ENCODE measurements at regions not wholly inside any gene's neighbourhood (a gene's known extent, or its start where the extent isn't known, plus 50 kb on each side); places are given as distances from the start of the nearest gene placed in this dataset.
"Not testable (repeated sequence)": the region's sequence is repeated elsewhere in the genome, so short reads cannot be mapped to it uniquely, and the experiment has no call there.

- no peak for DNase-seq (ENCODE audit: low read depth, low spot score)
- H3K4me3 ChIP-seq (ENCODE audit: low read length) = no peak overlapping the region
Measured at GRCh38 chr10:124253006-124253405, 159.6 kb upstream of the CHST15 start.

- no peak for DNase-seq (ENCODE audit: low read depth, low spot score)
Measured at GRCh38 chr10:124252097-124252715, 158.8 kb upstream of the CHST15 start.

GRCh38 chr10:124251317-124252065 lies 158.1 kb upstream of the CHST15 start:
- no peak for DNase-seq (ENCODE audit: low read depth, low spot score)
- H3K4me3 ChIP-seq (ENCODE audit: low read length) = no peak overlapping the region

More at GRCh38 chr10:124252097-124252715, 158.8 kb upstream of the CHST15 start:
- H3K4me3 ChIP-seq (ENCODE audit: low read length) = no peak overlapping the region

GRCh38 chr10:124250506-124250905 lies 157.1 kb upstream of the CHST15 start:
- H3K4me3 ChIP-seq (ENCODE audit: low read length) = no peak overlapping the region
- DNase-seq (ENCODE audit: low read depth, low spot score) = no peak

- peak; percentile 17 for DNase-seq (ENCODE audit: low read depth, low spot score)
- H3K4me3 ChIP-seq (ENCODE audit: low read length) = no peak overlapping the region
Measured at GRCh38 chr10:124249812-124250432, 156.5 kb upstream of the CHST15 start.

- no peak overlapping the region for H3K4me3 ChIP-seq (ENCODE audit: low read length)
- no peak for DNase-seq (ENCODE audit: low read depth, low spot score)
Measured at GRCh38 chr10:124249196-124249595, 155.8 kb upstream of the CHST15 start.

- DNase-seq (ENCODE audit: low read depth, low spot score) = no peak
- no peak overlapping the region for H3K4me3 ChIP-seq (ENCODE audit: low read length)
Measured at GRCh38 chr10:124248056-124249045, 155.0 kb upstream of the CHST15 start.

GRCh38 chr10:124245806-124246440 lies 152.5 kb upstream of the CHST15 start:
- no peak overlapping the region for H3K4me3 ChIP-seq (ENCODE audit: low read length)
- DNase-seq (ENCODE audit: low read depth, low spot score) = no peak

- H3K4me3 ChIP-seq (ENCODE audit: low read length) = no peak overlapping the region
- DNase-seq (ENCODE audit: low read depth, low spot score) = no peak
Measured at GRCh38 chr10:124245191-124245590, 151.8 kb upstream of the CHST15 start.

GRCh38 chr10:124244256-124244877 lies 151.0 kb upstream of the CHST15 start:
- DNase-seq (ENCODE audit: low read depth, low spot score) = no peak
- H3K4me3 ChIP-seq (ENCODE audit: low read length) = no peak overlapping the region

- no peak for DNase-seq (ENCODE audit: low read depth, low spot score)
- H3K4me3 ChIP-seq (ENCODE audit: low read length) = no peak overlapping the region
Measured at GRCh38 chr10:124243702-124244121, 150.3 kb upstream of the CHST15 start.

GRCh38 chr10:124242791-124243190 lies 149.4 kb upstream of the CHST15 start:
- DNase-seq (ENCODE audit: low read depth, low spot score) = no peak
- no peak overlapping the region for H3K4me3 ChIP-seq (ENCODE audit: low read length)

- DNase-seq (ENCODE audit: low read depth, low spot score) = no peak
- no peak overlapping the region for H3K4me3 ChIP-seq (ENCODE audit: low read length)
Measured at GRCh38 chr10:124242365-124242764, 149.0 kb upstream of the CHST15 start.

- not testable (repeated sequence) for H3K4me3 ChIP-seq (ENCODE audit: low read length); DNase-seq (ENCODE audit: low read depth, low spot score)
Measured at GRCh38 chr10:124241510-124241909, 148.1 kb upstream of the CHST15 start.

- H3K4me3 ChIP-seq (ENCODE audit: low read length) = no peak overlapping the region
- no peak for DNase-seq (ENCODE audit: low read depth, low spot score)
Measured at GRCh38 chr10:124240839-124241291, 147.5 kb upstream of the CHST15 start.

- no peak overlapping the region for H3K4me3 ChIP-seq (ENCODE audit: low read length)
- DNase-seq (ENCODE audit: low read depth, low spot score) = no peak
Measured at GRCh38 chr10:124239696-124240095, 146.3 kb upstream of the CHST15 start.

GRCh38 chr10:124239134-124239533 lies 145.7 kb upstream of the CHST15 start:
- DNase-seq (ENCODE audit: low read depth, low spot score) = no peak
- no peak overlapping the region for H3K4me3 ChIP-seq (ENCODE audit: low read length)

GRCh38 chr10:124238367-124238766 lies 145.0 kb upstream of the CHST15 start:
- no peak for DNase-seq (ENCODE audit: low read depth, low spot score)
- no peak overlapping the region for H3K4me3 ChIP-seq (ENCODE audit: low read length)

All from Jurkat, Clone E6-1 (cell line).